ENCODE measurements at regions not wholly inside any gene's neighbourhood (a gene's known extent, or its start where the extent isn't known, plus 50 kb on each side); places are given as distances from the start of the nearest gene placed in this dataset.

- TF ChIP-seq POLR2AphosphoS5 (IDR thresholded peaks at IDR 0.05; ENCODE audit: low read depth, low read length) (no peak), SIN3A (IDR thresholded peaks at IDR 0.05; ENCODE audit: borderline replicate concordance, insufficient read depth, low read depth, low read length) (no peak)
- H3K9me3 ChIP-seq (ENCODE audit: control insufficient read depth, insufficient read depth, low read depth, low read length), result peaks cover 2% of the 10 kb centered on the region; the same call in 1 of the 2 replicates
- no peak overlapping the region for H3K4me3 ChIP-seq (ENCODE audit: low read depth in 2 of 2, low read length in 2 of 2)
- in situ Hi-C loops (cut with HindIII; ENCODE audit: low pct_unique_long_range_greater_than_20kb, low sequenced_read_pairs), result no loop called here
- ChIA-PET CTCF (no interaction called here), POLR2A (interaction anchor here (0.6 kb wide), 1 partner anchor 23 kb away, joined by 4 read pairs; no protein-coding TSS in a partner anchor)
- intact Hi-C loops (cut with micrococcal nuclease; ENCODE audit: unreplicated experiment), result no loop called here
- DNase-seq (ENCODE audit: low read depth, low spot score), result no peak
- H3K4me1 ChIP-seq (ENCODE audit: control insufficient read depth, insufficient read depth, low read length), result no peaks in the 10 kb centered on the region; the same call in 1 of the 2 replicates
- BruUV-seq (replicated peaks), result no TSS peak
- H3K36me3 ChIP-seq (ENCODE audit: control insufficient read depth, insufficient read depth, low read length), result no peaks in the 10 kb centered on the region
- ATAC-seq, result 0 out of 2 replicates have a peak, but pooled peaks have one; percentile 15
- no peaks in the 10 kb centered on the region for H3K27me3 ChIP-seq (ENCODE audit: control insufficient read depth, insufficient read depth, low read length)
- no peak overlapping the region for H3K27ac ChIP-seq (ENCODE audit: low read length)
Observed at GRCh38 chr2:43057026-43057741, 169.2 kb downstream of the ZFP36L2 start.

- Histone ChIP-seq H3K27ac (ENCODE audit: low read length) (no peak overlapping the region), H3K4me1 (ENCODE audit: control insufficient read depth, insufficient read depth, low read length) (no peaks in the 10 kb centered on the region; the same call in 1 of the 2 replicates), H3K4me3 (ENCODE audit: low read depth in 2 of 2, low read length in 2 of 2) (no peak overlapping the region), H3K36me3 (ENCODE audit: control insufficient read depth, insufficient read depth, low read length) (no peaks in the 10 kb centered on the region), H3K27me3 (ENCODE audit: control insufficient read depth, insufficient read depth, low read length) (no peaks in the 10 kb centered on the region), H3K9me3 (ENCODE audit: control insufficient read depth, insufficient read depth, low read depth, low read length) (no peaks in the 10 kb centered on the region)
- in situ Hi-C loops (cut with HindIII; ENCODE audit: low pct_unique_long_range_greater_than_20kb, low sequenced_read_pairs), result no loop called here
- DNase-seq (ENCODE audit: low read depth, low spot score) (no peak), ATAC-seq (no peak)
- intact Hi-C loops (cut with micrococcal nuclease; ENCODE audit: unreplicated experiment), result no loop called here
- ChIA-PET POLR2A (no interaction called here), CTCF (no interaction called here)
- BruUV-seq (replicated peaks), result no TSS peak
- TF ChIP-seq POLR2AphosphoS5 (IDR thresholded peaks at IDR 0.05; ENCODE audit: low read depth, low read length) (no peak), CTCF (IDR thresholded peaks at IDR 0.05) (no peak), SIN3A (IDR thresholded peaks at IDR 0.05; ENCODE audit: borderline replicate concordance, insufficient read depth, low read depth, low read length) (no peak), TCF7L2 (IDR thresholded peaks at IDR 0.05; ENCODE audit: low read depth, low read length) (no peak)
- TF ChIP-seq, protein P1, sequence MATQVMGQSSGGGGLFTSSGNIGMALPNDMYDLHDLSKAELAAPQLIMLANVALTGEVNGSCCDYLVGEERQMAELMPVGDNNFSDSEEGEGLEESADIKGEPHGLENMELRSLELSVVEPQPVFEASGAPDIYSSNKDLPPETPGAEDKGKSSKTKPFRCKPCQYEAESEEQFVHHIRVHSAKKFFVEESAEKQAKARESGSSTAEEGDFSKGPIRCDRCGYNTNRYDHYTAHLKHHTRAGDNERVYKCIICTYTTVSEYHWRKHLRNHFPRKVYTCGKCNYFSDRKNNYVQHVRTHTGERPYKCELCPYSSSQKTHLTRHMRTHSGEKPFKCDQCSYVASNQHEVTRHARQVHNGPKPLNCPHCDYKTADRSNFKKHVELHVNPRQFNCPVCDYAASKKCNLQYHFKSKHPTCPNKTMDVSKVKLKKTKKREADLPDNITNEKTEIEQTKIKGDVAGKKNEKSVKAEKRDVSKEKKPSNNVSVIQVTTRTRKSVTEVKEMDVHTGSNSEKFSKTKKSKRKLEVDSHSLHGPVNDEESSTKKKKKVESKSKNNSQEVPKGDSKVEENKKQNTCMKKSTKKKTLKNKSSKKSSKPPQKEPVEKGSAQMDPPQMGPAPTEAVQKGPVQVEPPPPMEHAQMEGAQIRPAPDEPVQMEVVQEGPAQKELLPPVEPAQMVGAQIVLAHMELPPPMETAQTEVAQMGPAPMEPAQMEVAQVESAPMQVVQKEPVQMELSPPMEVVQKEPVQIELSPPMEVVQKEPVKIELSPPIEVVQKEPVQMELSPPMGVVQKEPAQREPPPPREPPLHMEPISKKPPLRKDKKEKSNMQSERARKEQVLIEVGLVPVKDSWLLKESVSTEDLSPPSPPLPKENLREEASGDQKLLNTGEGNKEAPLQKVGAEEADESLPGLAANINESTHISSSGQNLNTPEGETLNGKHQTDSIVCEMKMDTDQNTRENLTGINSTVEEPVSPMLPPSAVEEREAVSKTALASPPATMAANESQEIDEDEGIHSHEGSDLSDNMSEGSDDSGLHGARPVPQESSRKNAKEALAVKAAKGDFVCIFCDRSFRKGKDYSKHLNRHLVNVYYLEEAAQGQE (IDR thresholded peaks at IDR 0.05; ENCODE audit: insufficient read depth in 1 of 2, low read depth in 2 of 2, low read length in 1 of 2), result no peak
Observed at GRCh38 chr2:43055985-43056384, 170.4 kb downstream of the ZFP36L2 start.

All from Panc1 (cell line).